Trophoblast cell (in vitro differentiated cells and primary cell): ENCODE measurements at regions not wholly inside any gene's neighbourhood (a gene's known extent, or its start where the extent isn't known, plus 50 kb on each side); places are given as distances from the start of the nearest gene placed in this dataset.

Experiments used
- DNase-seq, 2 donors: peaks; one replicate each; pipeline ENCODE4 v3.0.0-alpha.2; 2016
- H2AFZ ChIP-seq: 2 replicates; pipeline ENCODE4 v1.6.1; 2013; ENCODE audit warnings: low read length, moderate library complexity, mild to moderate bottlenecking; ENCODE audit not compliant: insufficient read depth, poor library complexity
- H2AK5ac ChIP-seq: 2 replicates; pipeline ENCODE4 v1.6.1; 2013; ENCODE audit warnings: mild to moderate bottlenecking, low read length
- H2BK120ac ChIP-seq: 2 replicates; pipeline ENCODE4 v1.6.1; 2013; ENCODE audit warnings: low read length, mild to moderate bottlenecking, moderate library complexity; ENCODE audit not compliant: insufficient read depth, poor library complexity
- H2BK12ac ChIP-seq: 2 replicates; pipeline ENCODE4 v1.6.1; 2013; ENCODE audit warnings: mild to moderate bottlenecking, low read length, moderate library complexity
- H2BK5ac ChIP-seq: 2 replicates; pipeline ENCODE4 v1.6.1; 2013; ENCODE audit warnings: low read length, low read depth, moderate library complexity, mild to moderate bottlenecking; ENCODE audit not compliant: poor library complexity
- H3K14ac ChIP-seq: 2 replicates; pipeline ENCODE4 v1.6.1; 2013; ENCODE audit warnings: mild to moderate bottlenecking, low read length
- H3K18ac ChIP-seq: 2 replicates; pipeline ENCODE4 v1.6.1; 2013; ENCODE audit warnings: mild to moderate bottlenecking, low read length
- H3K23ac ChIP-seq: 2 replicates; pipeline ENCODE4 v1.6.1; 2013; ENCODE audit warnings: low read length
- H3K27ac ChIP-seq: 2 replicates; pipeline ENCODE4 v1.5.1; 2013; ENCODE audit warnings: low read depth, mild to moderate bottlenecking, inconsistent platforms, low read length, moderate library complexity
- H3K27me3 ChIP-seq: 2 replicates; pipeline ENCODE4 v1.6.1; 2013; ENCODE audit warnings: inconsistent platforms, mild to moderate bottlenecking, low read length, moderate library complexity; ENCODE audit not compliant: insufficient read depth
- H3K36me3 ChIP-seq, 2 experiments: 1 replicate in 1 of 2; 2 replicates in 1 of 2; pipeline ENCODE4 v1.6.1; 2013; ENCODE audit warnings: low read length in 2 of 2, mild to moderate bottlenecking in 2 of 2, moderate library complexity in 1 of 2; ENCODE audit not compliant: insufficient read depth in 2 of 2, control insufficient read depth in 1 of 2
- H3K4ac ChIP-seq: 2 replicates; pipeline ENCODE4 v1.6.1; 2013; ENCODE audit warnings: low read depth, mild to moderate bottlenecking, low read length, moderate library complexity
- H3K4me1 ChIP-seq, 2 experiments: 1 replicate in 1 of 2; 2 replicates in 1 of 2; pipeline ENCODE4 v1.6.1; 2013; ENCODE audit warnings: low read length in 2 of 2, mild to moderate bottlenecking in 2 of 2, moderate library complexity in 1 of 2; ENCODE audit not compliant: insufficient read depth in 2 of 2, control insufficient read depth in 1 of 2
- H3K4me2 ChIP-seq: 2 replicates; pipeline ENCODE4 v1.6.1; 2013; ENCODE audit warnings: inconsistent platforms, mild to moderate bottlenecking, low read length, moderate library complexity
- H3K4me3 ChIP-seq: 2 replicates; pipeline ENCODE4 v1.5.1; 2013; ENCODE audit warnings: mild to moderate bottlenecking, low read depth, low read length, inconsistent platforms
- H3K79me1 ChIP-seq: one replicate; pipeline ENCODE4 v1.6.1; 2013; ENCODE audit warnings: low read length
- H3K79me2 ChIP-seq: 2 replicates; pipeline ENCODE4 v1.6.1; 2013; ENCODE audit warnings: low read length, mild to moderate bottlenecking; ENCODE audit not compliant: control insufficient read depth, insufficient read depth, poor library complexity
- H3K9ac ChIP-seq: 2 replicates; pipeline ENCODE4 v1.6.1; 2013; ENCODE audit warnings: mild to moderate bottlenecking, low read length
- H3K9me3 ChIP-seq: 2 replicates; pipeline ENCODE4 v1.6.1; 2013; ENCODE audit warnings: low read depth, mild to moderate bottlenecking, control low read depth, inconsistent platforms, low read length; ENCODE audit not compliant: insufficient read depth
- H4K12ac ChIP-seq: 2 replicates; pipeline ENCODE4 v1.6.1; 2013; ENCODE audit warnings: low read depth, mild to moderate bottlenecking, low read length, moderate library complexity
- H4K8ac ChIP-seq: 2 replicates; pipeline ENCODE4 v1.6.1; 2013; ENCODE audit warnings: low read depth, mild to moderate bottlenecking, low read length, moderate library complexity
- H4K91ac ChIP-seq: one replicate; pipeline ENCODE4 v1.6.1; 2013; ENCODE audit warnings: low read depth, mild to moderate bottlenecking, low read length, moderate library complexity
- whole genome bisulfite sequencing: extraction: QIAGEN DNeasy Blood & Tissue Kit; methylation state at CpG from one replicate; pipeline ENCODE4 v1.1.7; 2013; ENCODE audit warnings: missing lambda C conversion rate; ENCODE audit not compliant: insufficient read length, insufficient coverage; ENCODE audit errors: extremely low coverage; 5-methylcytosine and 5-hydroxymethylcytosine counted together

DNA sequence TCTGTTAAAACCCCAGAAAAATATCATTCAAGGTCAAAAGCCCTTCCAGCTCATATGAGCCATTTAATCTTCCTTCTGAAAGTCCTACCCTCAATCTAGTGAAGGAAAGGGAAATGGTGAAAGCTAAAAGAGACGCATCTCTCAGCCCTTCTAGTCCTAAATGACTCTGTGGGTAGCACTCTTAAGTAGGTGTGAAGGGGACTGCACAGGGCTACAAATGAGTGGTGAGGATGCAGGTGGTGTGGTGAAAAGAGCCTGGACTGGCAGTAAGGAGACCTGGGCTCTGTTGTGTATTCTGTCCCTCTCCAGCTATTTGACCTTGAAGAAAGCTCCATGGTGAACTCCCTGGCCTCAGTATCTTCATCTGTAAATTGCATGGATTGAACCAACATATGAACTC lies 671.8 kb upstream of the DIPK2B start:
- no peak for DNase-seq
- Histone ChIP-seq H3K36me3 (no peaks in the 10 kb centered on the region), H3K4me1 (no peaks in the 10 kb centered on the region), H3K79me2 (no peaks in the 10 kb centered on the region), H4K91ac (no peak overlapping the region), H3K23ac (no peak overlapping the region), H3K27ac (no peak overlapping the region), H2BK5ac (no peak overlapping the region), H4K12ac (no peak overlapping the region), H3K9ac (no peak overlapping the region), H2AK5ac (no peak overlapping the region), H3K9me3 (no peaks in the 10 kb centered on the region), H4K8ac (no peak overlapping the region), H3K4me3 (no peak overlapping the region), H3K18ac (no peak overlapping the region), H3K79me1 (no peaks in the 10 kb centered on the region), H3K4ac (no peak overlapping the region), H2AFZ (no peak overlapping the region), H2BK120ac (no peak overlapping the region), H3K14ac (no peak overlapping the region), H3K27me3 (no peaks in the 10 kb centered on the region), H3K4me2 (no peak overlapping the region), H2BK12ac (no peak overlapping the region)
- WGBS: no CpG with 5 or more reads among the region's 1 CpG

DNA sequence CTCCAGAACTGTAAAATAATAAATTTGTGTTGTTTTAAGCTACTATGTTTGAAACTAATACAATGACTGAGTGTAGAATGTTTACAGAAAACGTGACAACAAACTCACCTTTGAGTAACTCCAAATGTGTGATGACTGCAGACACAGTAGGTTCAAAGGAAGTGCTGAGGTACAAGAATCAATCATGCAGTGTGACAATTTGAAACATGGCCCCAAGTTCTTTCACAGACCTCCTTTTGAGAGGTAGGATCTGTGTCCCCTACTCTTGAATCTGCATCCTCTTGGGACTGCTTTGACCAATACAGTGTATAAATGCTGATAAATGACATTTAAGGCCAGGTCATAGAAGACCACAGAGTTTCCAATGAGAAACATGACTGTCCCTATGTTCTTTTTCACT lies 667.7 kb upstream of the DIPK2B start:
- H2BK120ac ChIP-seq: no peak overlapping the region
- H3K23ac ChIP-seq: no peak overlapping the region
- no peaks in the 10 kb centered on the region for H3K79me2 ChIP-seq
- no peak overlapping the region for H2AK5ac ChIP-seq
- H3K14ac ChIP-seq: no peak overlapping the region
- no peaks in the 10 kb centered on the region for H3K9me3 ChIP-seq
- no peaks in the 10 kb centered on the region for H3K36me3 ChIP-seq
- no peaks in the 10 kb centered on the region for H3K27me3 ChIP-seq
- H2BK12ac ChIP-seq: no peak overlapping the region
- no peaks in the 10 kb centered on the region for H3K79me1 ChIP-seq
- H4K12ac ChIP-seq: no peak overlapping the region
- H2BK5ac ChIP-seq: no peak overlapping the region
- H3K27ac ChIP-seq: no peak overlapping the region
- WGBS: no CpG with 5 or more reads among the region's 1 CpG
- no peak overlapping the region for H3K4me2 ChIP-seq
- no peak overlapping the region for H3K9ac ChIP-seq
- no peak overlapping the region for H4K91ac ChIP-seq
- no peaks in the 10 kb centered on the region for H3K4me1 ChIP-seq
- no peak overlapping the region for H3K4me3 ChIP-seq
- H2AFZ ChIP-seq: no peak overlapping the region
- H3K18ac ChIP-seq: no peak overlapping the region
- no peak for DNase-seq
- no peak overlapping the region for H4K8ac ChIP-seq
- no peak overlapping the region for H3K4ac ChIP-seq

DNA sequence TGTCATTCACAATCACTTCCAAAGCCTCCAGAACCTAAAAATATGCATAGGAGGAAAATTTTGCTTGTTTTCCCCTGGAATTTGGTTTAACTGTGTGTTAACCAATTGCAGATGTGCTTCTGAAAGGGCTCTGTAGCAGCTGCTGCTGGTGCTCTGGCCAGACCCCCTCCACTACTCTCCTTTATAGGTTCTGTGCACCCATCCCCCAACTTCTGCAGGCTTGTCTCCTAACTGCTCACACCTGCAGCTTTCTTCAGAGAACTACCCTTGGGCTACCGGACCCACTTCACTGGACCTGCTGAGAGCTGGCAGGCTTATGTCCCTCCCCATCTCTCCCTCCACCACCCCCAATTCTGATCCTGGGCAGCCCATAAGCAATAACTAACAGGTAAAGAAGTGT lies 662.1 kb upstream of the DIPK2B start:
- H3K4ac ChIP-seq: no peak overlapping the region

DNA sequence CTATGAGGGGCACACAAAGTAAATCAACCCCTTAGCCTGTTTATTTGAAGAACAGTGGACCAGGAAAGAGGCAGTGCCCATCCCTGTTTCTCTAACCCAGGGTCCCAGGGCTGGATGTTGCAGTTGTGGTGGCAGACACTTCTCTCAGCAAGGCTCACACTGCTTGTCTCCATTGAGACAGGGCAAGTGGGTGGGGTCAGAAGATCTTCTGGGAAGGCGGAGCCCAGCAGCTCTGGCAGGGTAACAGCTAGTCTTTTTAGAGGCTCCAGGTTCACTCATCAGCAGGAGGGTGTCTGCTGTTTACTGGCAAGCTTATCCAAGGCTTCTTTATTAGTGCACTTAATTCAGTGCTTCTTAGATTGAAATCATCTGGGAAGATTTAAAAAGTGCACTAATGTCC lies 659.8 kb upstream of the DIPK2B start:
- H3K27me3 ChIP-seq: no peaks in the 10 kb centered on the region
- no CpG with 5 or more reads among the region's 1 CpG for WGBS
- no peak overlapping the region for H2AFZ ChIP-seq
- no peak overlapping the region for H2BK5ac ChIP-seq
- H2BK12ac ChIP-seq: no peak overlapping the region
- no peaks in the 10 kb centered on the region for H3K79me2 ChIP-seq
- H3K27ac ChIP-seq: no peak overlapping the region
- no peak overlapping the region for H4K8ac ChIP-seq
- no peak overlapping the region for H3K18ac ChIP-seq
- no peak overlapping the region for H3K9ac ChIP-seq
- H3K79me1 ChIP-seq: no peaks in the 10 kb centered on the region
- no peak overlapping the region for H2AK5ac ChIP-seq
- no peak overlapping the region for H3K14ac ChIP-seq
- no peak overlapping the region for H4K12ac ChIP-seq
- no peak for DNase-seq
- no peak overlapping the region for H2BK120ac ChIP-seq
- no peaks in the 10 kb centered on the region for H3K36me3 ChIP-seq
- H3K4me1 ChIP-seq: no peaks in the 10 kb centered on the region
- no peak overlapping the region for H3K4me3 ChIP-seq
- H4K91ac ChIP-seq: no peak overlapping the region
- no peak overlapping the region for H3K4ac ChIP-seq
- no peak overlapping the region for H3K4me2 ChIP-seq
- no peaks in the 10 kb centered on the region for H3K9me3 ChIP-seq
- no peak overlapping the region for H3K23ac ChIP-seq

More for the DNA sequence above, 662.1 kb upstream of the DIPK2B start:
- Histone ChIP-seq H4K91ac (no peak overlapping the region), H3K4me3 (no peak overlapping the region), H3K4me2 (no peak overlapping the region), H3K9me3 (no peaks in the 10 kb centered on the region), H2AFZ (no peak overlapping the region), H2AK5ac (no peak overlapping the region), H2BK5ac (no peak overlapping the region), H3K27me3 (no peaks in the 10 kb centered on the region), H3K27ac (no peak overlapping the region), H3K79me1 (no peaks in the 10 kb centered on the region), H3K36me3 (no peaks in the 10 kb centered on the region), H3K14ac (no peak overlapping the region), H3K18ac (no peak overlapping the region), H3K4me1 (no peaks in the 10 kb centered on the region), H3K9ac (no peak overlapping the region), H3K23ac (no peak overlapping the region), H2BK120ac (no peak overlapping the region), H3K79me2 (no peaks in the 10 kb centered on the region), H2BK12ac (no peak overlapping the region), H4K8ac (no peak overlapping the region), H4K12ac (no peak overlapping the region)
- no peak for DNase-seq
- no CpG with 5 or more reads among the region's 1 CpG for WGBS
